Frontal cortex (tissue), 3 donors: ENCODE measurements at regions not wholly inside any gene's neighbourhood (a gene's known extent, or its start where the extent isn't known, plus 50 kb on each side); places are given as distances from the start of the nearest gene placed in this dataset.

Source experiments
- DNase-seq, 2 donors: peaks; one replicate each; pipeline ENCODE4 v3.0.0; 2012; ENCODE audit warnings: low spot score in 2 of 2
- FAIRE-seq: peaks from 2 replicates; lab custom pipeline; 2012; peaks lifted over from hg19 to GRCh38; lab: Jason Lieb, UNC
- donor health status: control.
- donor health status: control.
- donor health status: control.

DNA sequence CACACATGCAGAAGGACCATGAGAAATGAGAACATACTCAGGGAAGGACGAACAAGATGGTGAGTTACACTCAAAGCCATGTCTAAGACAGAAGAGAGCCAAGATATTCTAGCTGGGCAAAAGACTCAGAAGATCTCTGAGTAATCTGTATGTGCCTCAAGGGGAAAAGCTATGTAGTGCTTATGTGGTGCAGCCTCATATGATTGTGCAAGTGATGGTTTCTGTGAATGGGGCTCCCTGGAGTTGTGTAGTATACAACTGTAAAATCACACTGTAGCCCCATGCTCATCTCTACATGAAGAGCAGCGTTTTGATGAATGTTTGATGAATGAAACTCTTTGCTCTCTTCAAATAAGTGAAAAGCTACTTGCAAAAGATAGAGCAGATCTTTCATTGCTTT, 57.5 kb downstream of the OSR1 start:
- no peak for DNase-seq
- FAIRE-seq: no peak

DNA sequence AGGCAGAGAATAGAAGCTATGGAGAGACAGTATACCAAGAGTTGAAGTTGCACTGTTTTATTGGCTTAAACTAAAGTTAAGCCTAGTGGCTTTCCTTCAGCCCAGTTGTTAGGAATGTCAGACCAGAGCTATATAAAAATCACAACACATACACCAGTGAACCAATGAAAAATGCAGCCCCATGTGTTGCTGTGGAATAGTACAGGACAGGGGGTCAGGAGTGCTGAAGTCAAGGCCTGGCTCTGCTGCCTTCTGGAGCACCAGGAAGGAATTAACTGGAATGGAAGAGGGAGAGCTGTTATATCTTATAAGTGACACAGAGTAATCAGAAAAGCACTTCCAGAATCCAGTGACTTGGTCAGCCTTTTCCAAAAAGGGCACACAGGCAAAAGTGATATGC, 58.9 kb downstream of the OSR1 start:
- FAIRE-seq: no peak
- no peak for DNase-seq

DNA sequence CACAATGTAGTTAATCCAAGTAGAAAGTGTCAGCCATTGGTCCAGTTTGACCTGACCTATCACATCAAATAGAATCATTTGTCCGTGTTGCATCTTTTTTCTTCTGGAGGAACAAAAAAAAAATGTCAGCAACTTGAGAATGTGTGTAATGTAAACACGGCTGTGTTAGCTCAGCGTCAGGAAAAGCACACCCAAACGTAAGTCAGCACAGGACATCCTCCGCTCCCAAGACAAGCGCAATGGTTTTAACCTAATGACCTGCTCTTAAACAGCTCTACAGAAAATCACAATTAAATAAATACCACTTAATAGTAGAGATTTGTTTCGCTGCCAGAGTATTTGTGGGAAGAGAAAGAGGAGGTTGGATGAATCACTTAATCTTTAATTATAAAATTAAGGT, 59.4 kb downstream of the OSR1 start:
- DNase-seq (no peak), FAIRE-seq (no peak)

DNA sequence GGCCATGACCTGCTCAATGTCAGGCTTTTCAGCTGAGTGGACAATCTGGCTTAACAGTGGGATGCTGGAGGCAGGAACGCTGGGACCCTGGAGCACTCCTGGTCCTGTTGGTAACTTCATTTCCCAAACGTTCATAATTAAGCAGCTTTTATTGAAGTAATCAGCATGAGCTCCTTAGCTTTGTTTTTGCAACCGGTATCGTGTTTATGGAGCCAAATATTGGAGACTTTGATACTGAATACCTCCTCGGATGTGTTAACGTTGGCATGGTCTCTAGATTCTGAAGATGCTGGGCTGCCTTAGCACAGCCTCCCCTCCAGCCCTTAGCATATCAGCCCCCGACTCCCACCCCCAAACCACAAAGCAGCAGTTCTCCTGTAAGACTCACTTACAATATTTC, 60.7 kb downstream of the OSR1 start:
- DNase-seq: no peak

DNA sequence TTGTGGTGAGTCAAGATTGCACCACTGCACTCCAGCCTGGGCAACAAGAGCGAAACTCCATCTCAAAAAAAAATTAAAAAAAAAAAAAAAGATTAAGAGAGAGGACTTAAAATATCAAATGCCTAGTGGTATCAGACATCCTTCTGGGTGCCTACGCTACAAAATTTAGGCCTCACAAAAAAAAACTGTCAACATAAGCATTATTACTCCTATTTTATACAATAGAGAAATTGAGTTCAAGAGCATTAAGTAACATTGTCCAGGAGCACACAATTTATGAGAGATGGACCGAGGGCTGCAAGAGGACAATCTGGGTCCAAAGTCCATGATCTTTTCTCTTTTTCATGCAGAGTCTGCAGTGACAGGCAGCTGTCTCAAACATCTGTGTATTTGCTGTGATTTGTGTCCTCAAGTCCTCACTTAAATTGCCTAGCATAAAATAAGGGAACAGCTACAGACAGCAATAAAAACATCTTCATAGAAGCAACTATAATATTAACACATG, 62.4 kb downstream of the OSR1 start:
- FAIRE-seq: no peak
- no peak for DNase-seq

More for the DNA sequence above, 60.7 kb downstream of the OSR1 start:
- no peak for FAIRE-seq

DNA sequence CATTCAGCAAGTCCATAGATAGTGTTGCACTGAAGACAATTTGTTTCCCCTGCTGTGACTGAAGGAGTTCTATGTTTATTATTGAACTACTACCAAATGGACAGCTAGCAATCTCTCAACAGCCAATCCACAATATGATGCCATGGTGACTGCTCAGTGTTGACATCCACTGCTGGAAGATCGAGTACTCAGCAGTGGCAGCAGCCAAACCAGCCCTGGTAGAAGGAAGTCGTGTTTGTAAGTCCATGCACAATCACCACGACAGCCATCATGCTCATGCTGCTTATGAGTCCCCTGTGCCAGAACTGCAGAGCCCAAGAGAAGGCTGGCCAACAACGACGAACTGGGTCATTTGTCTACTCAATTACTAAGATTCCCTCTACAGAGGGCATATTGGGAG, 66.4 kb downstream of the OSR1 start:
- FAIRE-seq (no peak), DNase-seq (no peak)

DNA sequence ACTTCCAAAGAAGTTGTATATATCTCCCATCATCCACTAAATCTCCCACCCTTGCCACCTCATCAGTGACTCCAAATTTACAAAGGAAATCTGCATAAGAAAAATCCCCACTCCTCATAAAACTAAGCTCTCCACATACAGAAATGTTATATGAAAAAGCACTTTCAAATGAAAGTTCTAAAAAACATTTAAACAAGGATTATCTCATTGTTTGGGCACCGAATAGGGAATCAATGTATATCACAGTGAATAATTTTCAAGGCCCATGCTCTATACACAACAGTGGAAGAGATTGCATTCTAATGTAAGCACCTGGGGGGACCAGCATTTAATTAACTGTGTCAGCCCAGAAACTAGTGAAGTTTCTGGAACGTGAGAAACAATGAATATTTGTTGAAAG, 70.1 kb downstream of the OSR1 start:
- DNase-seq: no peak

DNA sequence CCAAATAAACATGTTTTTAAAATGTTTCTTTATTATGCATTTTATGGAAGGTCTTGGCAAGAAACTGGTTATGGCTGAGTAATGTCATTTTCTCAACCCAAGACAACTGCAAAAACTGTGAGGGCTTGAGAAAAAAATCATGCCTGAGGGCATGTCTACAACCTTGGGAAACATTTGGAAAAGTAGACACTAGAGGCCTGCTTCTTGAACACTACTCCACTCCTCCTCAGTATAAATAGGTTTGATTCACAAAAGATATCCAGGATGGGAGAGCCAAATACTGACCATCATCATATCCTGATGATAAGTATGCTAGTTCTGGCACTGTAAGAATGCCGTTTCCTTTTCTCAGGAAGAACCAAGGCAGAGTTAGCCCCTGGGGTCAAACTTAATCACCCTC, 71.1 kb downstream of the OSR1 start:
- no peak for FAIRE-seq
- DNase-seq: no peak

More for the DNA sequence above, 70.1 kb downstream of the OSR1 start:
- no peak for FAIRE-seq

DNA sequence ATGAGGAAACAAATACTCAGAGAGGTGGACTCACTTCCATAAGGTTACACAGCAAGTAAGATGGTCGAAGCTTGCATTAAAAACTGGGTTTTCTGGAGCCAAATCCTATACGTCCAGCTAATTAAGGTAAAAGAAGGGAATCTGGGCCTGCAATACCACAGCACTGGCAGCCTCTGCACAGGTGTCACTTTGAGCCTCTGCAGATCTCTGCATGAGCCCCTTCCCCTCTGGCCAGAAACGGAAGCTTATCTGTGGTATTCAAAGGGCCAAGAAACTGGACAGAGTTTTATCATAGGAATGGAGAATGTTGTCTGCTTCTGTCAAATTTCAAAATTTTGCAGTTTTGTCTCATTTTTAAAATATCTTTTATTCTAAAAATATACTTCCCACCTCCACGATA, 76.1 kb downstream of the OSR1 start:
- FAIRE-seq: no peak
- DNase-seq: no peak

DNA sequence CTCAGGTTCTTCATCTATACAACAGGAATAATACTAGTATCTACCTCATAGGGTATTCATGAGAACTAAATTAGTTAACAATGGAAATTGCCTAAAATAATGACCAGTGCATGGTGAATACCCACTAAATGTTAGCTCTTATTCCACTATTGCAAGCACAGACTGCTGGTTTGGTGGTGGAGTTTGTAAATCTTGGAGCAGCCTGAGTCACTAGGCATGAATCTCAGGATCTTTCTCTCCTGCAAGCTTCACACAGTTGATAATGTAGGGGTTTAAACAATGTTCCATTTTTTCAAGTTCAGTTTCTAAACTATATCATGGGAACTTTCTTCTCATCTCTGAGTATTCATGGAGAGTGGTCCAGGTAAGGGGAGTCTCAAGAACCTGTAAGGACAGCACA, 84.0 kb downstream of the OSR1 start:
- FAIRE-seq: no peak
- DNase-seq: no peak

DNA sequence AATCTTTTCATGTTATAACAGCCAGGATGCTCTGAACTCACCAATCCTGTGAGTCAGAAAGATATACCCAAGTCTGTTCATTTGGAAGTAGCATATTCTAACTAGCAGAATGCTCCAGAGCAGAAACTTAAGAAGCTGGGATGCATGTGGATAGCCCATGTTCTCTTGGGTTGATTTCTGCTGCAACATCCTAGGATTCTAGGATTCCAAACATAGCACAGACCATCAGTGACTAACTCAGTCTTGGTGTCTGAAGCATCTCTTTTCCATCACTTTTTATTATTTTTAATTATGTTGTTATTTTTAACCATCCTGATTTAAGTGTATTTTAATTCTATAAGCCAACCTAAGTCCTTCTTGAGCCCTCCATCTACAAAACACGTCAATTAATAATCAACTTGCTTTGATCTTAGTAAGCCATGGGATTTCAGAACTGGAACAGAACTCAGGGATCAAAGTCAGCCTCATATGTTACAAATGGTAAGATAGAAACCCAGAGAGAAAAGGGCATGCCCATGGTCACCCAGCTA, 85.4 kb downstream of the OSR1 start:
- FAIRE-seq: no peak
- DNase-seq: no peak

DNA sequence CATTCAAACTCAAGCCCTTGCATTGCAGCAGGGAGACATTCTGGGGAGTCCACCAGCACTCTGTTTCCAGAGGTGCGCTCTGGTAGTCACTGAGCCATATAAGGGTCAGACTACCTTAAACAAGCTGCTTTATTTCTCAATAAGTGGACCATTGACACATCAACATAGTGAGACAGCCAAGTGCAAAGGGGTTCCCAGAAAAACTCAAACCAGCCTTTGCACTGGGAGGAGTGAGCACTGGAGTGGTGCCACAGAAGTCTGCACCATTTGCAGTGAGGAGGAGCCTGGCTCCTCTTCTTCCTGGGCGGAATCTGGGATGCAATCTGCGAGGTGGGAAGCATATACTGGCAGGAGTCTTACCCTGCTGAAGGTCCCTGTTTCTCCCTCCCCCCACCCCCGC, 86.4 kb downstream of the OSR1 start:
- FAIRE-seq: no peak
- DNase-seq: no peak

DNA sequence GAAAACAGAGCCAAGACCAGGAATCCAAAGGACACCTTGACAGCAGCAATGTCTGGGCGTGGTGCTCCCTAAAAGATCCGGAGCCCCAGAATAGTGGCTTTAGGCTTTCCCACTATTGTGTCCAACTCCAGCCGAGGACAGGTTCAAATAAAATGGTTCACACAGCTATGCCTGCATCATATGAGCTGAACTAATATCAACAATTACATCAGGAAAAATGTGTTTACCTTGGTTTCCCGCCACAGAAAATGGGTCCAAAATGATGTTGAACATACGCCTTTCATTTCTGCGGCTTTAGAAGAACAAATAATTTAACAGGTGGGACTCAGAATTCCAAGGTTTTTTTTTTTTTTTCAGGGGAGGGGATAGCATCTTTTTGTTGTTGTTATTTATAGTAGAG, 93.6 kb downstream of the OSR1 start:
- FAIRE-seq: no peak
- DNase-seq: no peak

DNA sequence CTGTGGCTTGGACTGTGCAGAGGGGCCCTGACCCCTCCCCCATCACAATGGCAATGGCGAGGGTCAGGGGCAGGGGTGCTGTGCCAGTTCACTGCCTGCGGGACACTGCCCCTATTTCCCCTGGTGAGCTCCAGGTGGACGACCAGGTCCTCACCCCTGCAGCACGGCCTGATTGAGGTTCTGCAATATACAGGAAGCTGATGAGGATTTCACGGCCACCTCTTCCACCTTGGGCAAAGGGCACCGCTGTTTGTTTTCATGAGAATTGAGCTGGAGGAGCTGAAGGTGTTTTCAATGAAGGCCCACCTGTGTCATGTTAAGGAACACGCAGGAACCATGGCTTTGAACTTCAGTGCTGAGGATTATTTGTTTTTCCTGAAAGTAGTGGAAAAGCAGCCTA, 96.3 kb downstream of the OSR1 start:
- DNase-seq: no peak
- no peak for FAIRE-seq

DNA sequence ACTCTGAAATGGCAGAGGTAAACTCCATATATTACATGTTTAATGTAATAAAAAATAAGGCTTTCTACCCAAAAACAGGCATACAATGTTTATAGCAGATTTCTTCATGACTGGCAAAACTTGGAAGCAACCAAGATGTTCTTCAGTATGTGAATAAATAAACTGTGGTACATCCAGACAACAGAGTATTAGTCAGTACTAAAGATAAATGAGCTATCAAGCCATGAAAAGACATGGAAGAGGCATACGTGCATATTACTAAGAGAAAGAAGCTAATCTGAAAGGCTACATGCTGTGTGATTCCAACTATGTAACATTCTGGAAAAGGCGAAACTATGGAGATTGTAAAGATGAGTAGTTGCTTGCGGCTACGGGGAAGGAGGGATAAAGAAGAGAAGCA, 97.4 kb downstream of the OSR1 start:
- no peak for DNase-seq

DNA sequence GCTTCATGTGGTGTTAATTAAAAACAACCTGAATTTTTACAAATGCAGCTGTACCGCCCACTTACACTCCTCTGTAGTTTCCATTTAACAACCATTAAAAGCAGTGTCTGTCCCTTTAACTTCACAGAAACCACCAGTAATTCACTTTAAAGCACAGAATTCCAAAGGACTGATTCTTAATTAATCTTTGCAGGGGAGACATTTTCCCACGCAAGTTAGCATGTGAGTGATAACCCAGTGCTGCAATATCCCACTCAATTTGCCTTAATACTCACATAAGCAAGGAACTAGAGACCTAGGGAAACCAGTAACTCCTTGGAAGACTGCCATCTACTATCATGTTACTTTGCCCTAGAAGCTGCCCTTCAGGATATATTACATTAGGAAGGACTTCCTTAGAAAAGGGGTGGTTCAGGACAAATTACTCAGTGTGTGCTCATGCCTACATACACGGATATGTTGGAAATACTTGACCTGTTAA, 102.3 kb downstream of the OSR1 start:
- DNase-seq (no peak), FAIRE-seq (no peak)

More for the DNA sequence above, 97.4 kb downstream of the OSR1 start:
- no peak for FAIRE-seq

DNA sequence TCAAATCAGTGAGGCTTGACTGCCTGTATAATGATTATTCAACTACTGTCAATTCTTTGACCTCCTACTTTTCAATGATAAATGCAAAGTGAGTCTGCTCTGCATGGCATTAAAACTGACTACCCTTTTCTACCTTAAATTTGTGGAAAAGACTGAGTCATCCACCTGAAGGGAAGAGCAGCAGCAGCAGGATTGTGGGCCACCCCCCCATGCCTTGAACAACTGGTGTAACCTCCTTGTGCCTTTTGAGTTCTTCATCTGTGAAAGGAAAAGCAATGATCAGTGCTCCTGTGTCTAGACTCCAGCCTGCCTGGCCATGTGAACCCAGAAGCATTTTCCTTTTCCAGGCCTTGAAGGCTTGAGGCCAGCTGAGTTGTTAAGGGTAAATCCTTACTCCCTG, 102.9 kb downstream of the OSR1 start:
- DNase-seq: no peak
- FAIRE-seq: no peak

DNA sequence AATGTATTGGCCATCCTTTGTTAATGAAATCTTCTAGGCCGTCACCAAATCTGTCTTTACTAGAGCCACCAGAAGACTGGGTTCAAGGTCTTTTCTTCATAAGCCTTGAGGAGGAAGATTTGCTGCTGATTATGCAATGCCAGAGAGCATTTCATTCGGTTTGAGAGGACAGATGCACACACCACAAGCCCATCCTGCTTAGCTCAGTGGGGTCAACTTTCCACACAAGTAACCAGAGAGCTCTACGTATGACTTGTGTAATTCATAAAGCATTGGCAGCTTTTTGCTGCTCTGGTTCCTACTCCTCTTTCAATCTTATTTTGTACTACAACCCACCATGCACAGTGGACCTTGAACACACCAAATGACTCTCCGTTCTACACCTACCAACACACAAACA, 106.9 kb downstream of the OSR1 start:
- no peak for FAIRE-seq
- no peak for DNase-seq

DNA sequence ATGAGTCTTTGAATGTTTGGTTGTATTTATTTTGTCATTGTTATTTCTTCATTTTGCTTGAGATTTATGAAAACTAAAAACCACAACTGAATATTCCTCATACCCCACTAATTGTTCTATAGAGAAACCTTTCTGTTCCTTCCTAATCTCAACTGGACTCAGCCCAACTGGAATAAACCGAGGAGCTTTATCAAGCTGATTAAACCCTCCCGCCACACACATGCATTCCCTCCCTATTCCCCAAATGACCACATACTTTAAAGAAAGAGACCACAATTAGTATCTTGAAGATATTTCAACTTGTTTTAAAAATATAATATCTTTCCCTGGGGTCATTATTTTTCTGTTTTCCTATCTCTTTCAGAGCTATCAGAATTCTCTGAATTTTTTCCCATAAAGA, 107.5 kb downstream of the OSR1 start:
- no peak for FAIRE-seq

DNA sequence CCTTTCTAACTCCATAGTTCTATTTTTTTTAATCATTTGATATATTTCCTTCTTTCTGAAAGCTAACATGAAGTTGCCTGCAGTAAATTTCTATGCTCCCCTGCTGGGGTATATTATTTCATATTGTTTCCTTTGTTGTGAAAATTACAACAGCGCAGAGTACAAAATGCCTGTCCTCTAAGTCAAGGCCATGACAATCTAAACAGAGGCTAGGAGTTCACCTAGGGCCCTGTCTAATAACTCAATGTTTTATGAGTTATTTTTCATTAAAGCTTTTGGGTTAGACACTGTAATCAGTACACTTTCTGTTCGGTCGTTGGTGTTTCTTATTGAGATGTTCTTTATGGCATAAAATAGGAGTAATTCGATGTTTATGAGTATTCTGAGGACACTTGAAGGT, 111.2 kb downstream of the OSR1 start:
- no peak for FAIRE-seq
- DNase-seq: no peak

More for the DNA sequence above, 107.5 kb downstream of the OSR1 start:
- DNase-seq: no peak

DNA sequence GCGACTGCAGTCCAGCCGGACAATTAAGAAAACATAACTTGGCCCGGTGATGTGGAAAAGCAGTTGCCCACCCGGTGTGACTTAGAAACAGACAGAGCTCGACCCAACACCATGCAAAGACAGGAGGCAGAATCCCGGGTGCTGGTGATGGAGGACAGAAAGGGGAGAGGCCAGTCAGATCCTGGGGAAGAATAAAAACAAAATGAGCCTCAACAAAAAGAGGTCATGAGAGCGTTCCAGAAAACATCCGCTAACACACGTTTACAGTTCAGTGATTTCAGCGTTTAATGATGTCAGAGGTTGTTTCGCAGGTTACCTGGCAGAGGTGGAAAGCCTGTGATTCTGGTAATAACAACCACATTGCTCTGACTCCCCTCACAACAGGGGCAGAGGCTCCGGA, 111.9 kb downstream of the OSR1 start:
- no peak for FAIRE-seq
- DNase-seq: no peak
